ENCODE measurements at regions not wholly inside any gene's neighbourhood (a gene's known extent, or its start where the extent isn't known, plus 50 kb on each side); places are given as distances from the start of the nearest gene placed in this dataset.
A peak's percentile ranks its signal among the peaks of the same experiment; 100 is the strongest.

GRCh38 chr4:60189286-60189685 lies 1010.8 kb upstream of the ADGRL3 start:
- Mint-ChIP-seq H3K4me3 (no peak overlapping the region), H3K27me3 (no peaks in the 10 kb centered on the region), H3K9me3 (peaks cover 0 to 32% (median 8%) of the 10 kb centered on the region in 7 donors), H3K4me1 (no peaks in the 10 kb centered on the region), H3K27ac (no peak overlapping the region), H3K36me3 (no peaks in the 10 kb centered on the region)
- Histone ChIP-seq H3K27ac (ENCODE audit: insufficient read depth, low read length, poor library complexity, severe bottlenecking) (no peak overlapping the region), H3K27me3 (ENCODE audit: control insufficient read depth, insufficient read depth, low read length) (no peaks in the 10 kb centered on the region), H3K4me3 (ENCODE audit: low read depth, low read length) (no peak overlapping the region), H3K9me3 (ENCODE audit: control insufficient read depth in 2 of 2, low read length in 2 of 2) (peaks cover 0 to 9% of the 10 kb centered on the region in 2 experiments), H3K36me3 (ENCODE audit: control insufficient read depth, insufficient read depth, low read length) (no peaks in the 10 kb centered on the region), H3K4me1 (ENCODE audit: control insufficient read depth, insufficient read depth, low read length, poor library complexity, severe bottlenecking) (no peaks in the 10 kb centered on the region)
- no peak for ATAC-seq (ENCODE audit: low read depth in 2 of 2)
- no peak for DNase-seq

- H3K27ac ChIP-seq (ENCODE audit: insufficient read depth, low read length, poor library complexity, severe bottlenecking), result no peak overlapping the region
- no peak overlapping the region for H3K4me3 Mint-ChIP-seq
- DNase-seq, result no peak
- no peaks in the 10 kb centered on the region for H3K36me3 ChIP-seq (ENCODE audit: control insufficient read depth, insufficient read depth, low read length)
- peaks cover 0 to 17% (median 8%) of the 10 kb centered on the region in 7 donors for H3K9me3 Mint-ChIP-seq
- no peaks in the 10 kb centered on the region for H3K27me3 ChIP-seq (ENCODE audit: control insufficient read depth, insufficient read depth, low read length)
- H3K4me1 ChIP-seq (ENCODE audit: control insufficient read depth, insufficient read depth, low read length, poor library complexity, severe bottlenecking), result no peaks in the 10 kb centered on the region
- no peak overlapping the region for H3K4me3 ChIP-seq (ENCODE audit: low read depth, low read length)
- H3K36me3 Mint-ChIP-seq, result no peaks in the 10 kb centered on the region
- no peaks in the 10 kb centered on the region for H3K4me1 Mint-ChIP-seq
- no peak overlapping the region for H3K27ac Mint-ChIP-seq
- no peak for ATAC-seq (ENCODE audit: low read depth in 2 of 2)
- no peaks in the 10 kb centered on the region for H3K27me3 Mint-ChIP-seq
- H3K9me3 ChIP-seq (ENCODE audit: control insufficient read depth in 2 of 2, low read length in 2 of 2), result no peaks in the 10 kb centered on the region
Measured at GRCh38 chr4:60194214-60194613, 1005.9 kb upstream of the ADGRL3 start.

- Histone ChIP-seq H3K4me3 (ENCODE audit: low read depth, low read length) (no peak overlapping the region), H3K9me3 (ENCODE audit: control insufficient read depth in 2 of 2, low read length in 2 of 2) (no peaks in the 10 kb centered on the region), H3K27ac (ENCODE audit: insufficient read depth, low read length, poor library complexity, severe bottlenecking) (no peak overlapping the region), H3K36me3 (ENCODE audit: control insufficient read depth, insufficient read depth, low read length) (no peaks in the 10 kb centered on the region), H3K27me3 (ENCODE audit: control insufficient read depth, insufficient read depth, low read length) (no peaks in the 10 kb centered on the region), H3K4me1 (ENCODE audit: control insufficient read depth, insufficient read depth, low read length, poor library complexity, severe bottlenecking) (no peaks in the 10 kb centered on the region)
- Mint-ChIP-seq H3K27me3 (no peaks in the 10 kb centered on the region), H3K4me3 (no peak overlapping the region), H3K9me3 (peaks cover 0 to 10% (median 6%) of the 10 kb centered on the region in 7 donors), H3K4me1 (no peaks in the 10 kb centered on the region), H3K36me3 (no peaks in the 10 kb centered on the region), H3K27ac (no peak overlapping the region)
- ATAC-seq (ENCODE audit: low read depth in 2 of 2), result no peak
- DNase-seq, result no peak
Measured at GRCh38 chr4:60195256-60195655, 1004.9 kb upstream of the ADGRL3 start.

- peaks cover 0 to 4% (median 0%) of the 10 kb centered on the region in 7 donors for H3K9me3 Mint-ChIP-seq
Measured at GRCh38 chr4:60201052-60201673, 999.0 kb upstream of the ADGRL3 start.

GRCh38 chr4:60209588-60209987 lies 990.5 kb upstream of the ADGRL3 start:
- no peak for DNase-seq
- no peak for ATAC-seq (ENCODE audit: low read depth in 2 of 2)
- H3K9me3 ChIP-seq (ENCODE audit: control insufficient read depth in 2 of 2, low read length in 2 of 2), result peaks cover 0 to 14% of the 10 kb centered on the region in 2 experiments
- H3K9me3 Mint-ChIP-seq, result peaks cover 0 to 18% (median 4%) of the 10 kb centered on the region in 7 donors
- H3K4me1 ChIP-seq (ENCODE audit: control insufficient read depth, insufficient read depth, low read length, poor library complexity, severe bottlenecking), result no peaks in the 10 kb centered on the region
- H3K4me3 Mint-ChIP-seq, result no peak overlapping the region
- no peak overlapping the region for H3K4me3 ChIP-seq (ENCODE audit: low read depth, low read length)
- no peaks in the 10 kb centered on the region for H3K36me3 ChIP-seq (ENCODE audit: control insufficient read depth, insufficient read depth, low read length)
- no peaks in the 10 kb centered on the region for H3K27me3 ChIP-seq (ENCODE audit: control insufficient read depth, insufficient read depth, low read length)
- H3K4me1 Mint-ChIP-seq, result no peaks in the 10 kb centered on the region
- no peaks in the 10 kb centered on the region for H3K36me3 Mint-ChIP-seq
- no peak overlapping the region for H3K27ac ChIP-seq (ENCODE audit: insufficient read depth, low read length, poor library complexity, severe bottlenecking)
- no peaks in the 10 kb centered on the region for H3K27me3 Mint-ChIP-seq
- H3K27ac Mint-ChIP-seq, result no peak overlapping the region

More at GRCh38 chr4:60201052-60201673, 999.0 kb upstream of the ADGRL3 start:
- Histone ChIP-seq H3K36me3 (ENCODE audit: control insufficient read depth, insufficient read depth, low read length) (no peaks in the 10 kb centered on the region), H3K4me1 (ENCODE audit: control insufficient read depth, insufficient read depth, low read length, poor library complexity, severe bottlenecking) (no peaks in the 10 kb centered on the region), H3K27me3 (ENCODE audit: control insufficient read depth, insufficient read depth, low read length) (no peaks in the 10 kb centered on the region), H3K9me3 (ENCODE audit: control insufficient read depth in 2 of 2, low read length in 2 of 2) (no peaks in the 10 kb centered on the region), H3K4me3 (ENCODE audit: low read depth, low read length) (no peak overlapping the region), H3K27ac (ENCODE audit: insufficient read depth, low read length, poor library complexity, severe bottlenecking) (no peak overlapping the region)
- DNase-seq, result peak in 1 of 3 donors; percentile 39
- no peak for ATAC-seq (ENCODE audit: low read depth in 2 of 2)
- no peaks in the 10 kb centered on the region for H3K4me1 Mint-ChIP-seq
- H3K36me3 Mint-ChIP-seq, result no peaks in the 10 kb centered on the region
- no peak overlapping the region for H3K4me3 Mint-ChIP-seq
- H3K27ac Mint-ChIP-seq, result no peak overlapping the region
- no peaks in the 10 kb centered on the region for H3K27me3 Mint-ChIP-seq

GRCh38 chr4:60215906-60216305 lies 984.2 kb upstream of the ADGRL3 start:
- Mint-ChIP-seq H3K9me3 (peaks cover 0 to 9% (median 3%) of the 10 kb centered on the region in 7 donors), H3K27ac (no peak overlapping the region), H3K4me1 (no peaks in the 10 kb centered on the region), H3K36me3 (no peaks in the 10 kb centered on the region), H3K27me3 (no peaks in the 10 kb centered on the region), H3K4me3 (no peak overlapping the region)
- no peaks in the 10 kb centered on the region for H3K27me3 ChIP-seq (ENCODE audit: control insufficient read depth, insufficient read depth, low read length)
- ATAC-seq (ENCODE audit: low read depth in 2 of 2) (no peak), DNase-seq (no peak)
- no peaks in the 10 kb centered on the region for H3K4me1 ChIP-seq (ENCODE audit: control insufficient read depth, insufficient read depth, low read length, poor library complexity, severe bottlenecking)
- no peaks in the 10 kb centered on the region for H3K36me3 ChIP-seq (ENCODE audit: control insufficient read depth, insufficient read depth, low read length)
- no peak overlapping the region for H3K27ac ChIP-seq (ENCODE audit: insufficient read depth, low read length, poor library complexity, severe bottlenecking)
- peaks cover 0 to 8% of the 10 kb centered on the region in 2 experiments for H3K9me3 ChIP-seq (ENCODE audit: control insufficient read depth in 2 of 2, low read length in 2 of 2)
- no peak overlapping the region for H3K4me3 ChIP-seq (ENCODE audit: low read depth, low read length)

- Mint-ChIP-seq H3K27ac (no peak overlapping the region), H3K36me3 (no peaks in the 10 kb centered on the region), H3K9me3 (peaks cover 0 to 4% (median 1%) of the 10 kb centered on the region in 7 donors), H3K4me3 (no peak overlapping the region), H3K27me3 (no peaks in the 10 kb centered on the region), H3K4me1 (no peaks in the 10 kb centered on the region)
- ATAC-seq (ENCODE audit: low read depth in 2 of 2), result no peak
- Histone ChIP-seq H3K36me3 (ENCODE audit: control insufficient read depth, insufficient read depth, low read length) (no peaks in the 10 kb centered on the region), H3K4me1 (ENCODE audit: control insufficient read depth, insufficient read depth, low read length, poor library complexity, severe bottlenecking) (no peaks in the 10 kb centered on the region), H3K27ac (ENCODE audit: insufficient read depth, low read length, poor library complexity, severe bottlenecking) (no peak overlapping the region), H3K9me3 (ENCODE audit: control insufficient read depth in 2 of 2, low read length in 2 of 2) (peaks cover 0 to 8% of the 10 kb centered on the region in 2 experiments), H3K4me3 (ENCODE audit: low read depth, low read length) (no peak overlapping the region), H3K27me3 (ENCODE audit: control insufficient read depth, insufficient read depth, low read length) (no peaks in the 10 kb centered on the region)
- DNase-seq, result no peak
Measured at GRCh38 chr4:60216752-60217151, 983.4 kb upstream of the ADGRL3 start.

GRCh38 chr4:60221866-60222265 lies 978.3 kb upstream of the ADGRL3 start:
- H3K27me3 ChIP-seq (ENCODE audit: control insufficient read depth, insufficient read depth, low read length), result no peaks in the 10 kb centered on the region
- ATAC-seq (ENCODE audit: low read depth in 2 of 2) (no peak), DNase-seq (no peak)
- Mint-ChIP-seq H3K36me3 (no peaks in the 10 kb centered on the region), H3K9me3 (peaks cover 0 to 11% (median 0%) of the 10 kb centered on the region in 7 donors), H3K4me3 (no peak overlapping the region), H3K27ac (no peak overlapping the region), H3K27me3 (no peaks in the 10 kb centered on the region), H3K4me1 (no peaks in the 10 kb centered on the region)
- no peaks in the 10 kb centered on the region for H3K9me3 ChIP-seq (ENCODE audit: control insufficient read depth in 2 of 2, low read length in 2 of 2)
- no peaks in the 10 kb centered on the region for H3K36me3 ChIP-seq (ENCODE audit: control insufficient read depth, insufficient read depth, low read length)
- no peaks in the 10 kb centered on the region for H3K4me1 ChIP-seq (ENCODE audit: control insufficient read depth, insufficient read depth, low read length, poor library complexity, severe bottlenecking)
- H3K27ac ChIP-seq (ENCODE audit: insufficient read depth, low read length, poor library complexity, severe bottlenecking), result no peak overlapping the region
- no peak overlapping the region for H3K4me3 ChIP-seq (ENCODE audit: low read depth, low read length)
